ENCODE measurements at regions not wholly inside any gene's neighbourhood (a gene's known extent, or its start where the extent isn't known, plus 50 kb on each side); places are given as distances from the start of the nearest gene placed in this dataset.
"Not testable (repeated sequence)": the region's sequence is repeated elsewhere in the genome, so short reads cannot be mapped to it uniquely, and the experiment has no call there.

GRCh38 chr5:126115059-126115629 is 308.1 kb upstream of the GRAMD2B start:
- 48 to 56% methylated on average over 2 of the region's 2 CpGs for WGBS, 2 donors

GRCh38 chr5:126117044-126117443 is 306.2 kb upstream of the GRAMD2B start:
- Histone ChIP-seq H3K9me3 (ENCODE audit: control insufficient read depth, low read length) (no peaks in the 10 kb centered on the region), H3K36me3 (ENCODE audit: control insufficient read depth in 1 of 2, insufficient read depth in 2 of 2, low read length in 1 of 2) (no peaks in the 10 kb centered on the region), H3K27ac (ENCODE audit: low read depth in 1 of 2, low read length in 2 of 2) (no peak overlapping the region), H3K27me3 (ENCODE audit: control insufficient read depth in 1 of 2, insufficient read depth in 2 of 2, low read length in 1 of 2) (no peaks in the 10 kb centered on the region), H3K4me3 (ENCODE audit: low read length in 2 of 2) (no peak overlapping the region), H3K4me1 (ENCODE audit: control insufficient read depth in 1 of 2, insufficient read depth in 2 of 2, low read length in 2 of 2) (no peaks in the 10 kb centered on the region)
- intact Hi-C loops (cut with DNase I) = no loop called here
- 34 to 43% methylated on average over 1 of the region's 1 CpG for WGBS, 2 donors
- ATAC-seq (ENCODE audit: low FRiP score) (no peak), DNase-seq (no peak)

More at GRCh38 chr5:126115059-126115629, 308.1 kb upstream of the GRAMD2B start:
- Histone ChIP-seq H3K36me3 (ENCODE audit: control insufficient read depth in 1 of 2, insufficient read depth in 2 of 2, low read length in 1 of 2) (no peaks in the 10 kb centered on the region), H3K4me3 (ENCODE audit: low read length in 2 of 2) (no peak overlapping the region), H3K4me1 (ENCODE audit: control insufficient read depth in 1 of 2, insufficient read depth in 2 of 2, low read length in 2 of 2) (no peaks in the 10 kb centered on the region), H3K27me3 (ENCODE audit: control insufficient read depth in 1 of 2, insufficient read depth in 2 of 2, low read length in 1 of 2) (no peaks in the 10 kb centered on the region), H3K27ac (ENCODE audit: low read depth in 1 of 2, low read length in 2 of 2) (no peak overlapping the region), H3K9me3 (ENCODE audit: control insufficient read depth, low read length) (no peaks in the 10 kb centered on the region)
- intact Hi-C loops (cut with DNase I) = no loop called here
- DNase-seq = no peak
- no peak for ATAC-seq (ENCODE audit: low FRiP score)

GRCh38 chr5:126119887-126120442 is 303.2 kb upstream of the GRAMD2B start:
- Histone ChIP-seq H3K36me3 (ENCODE audit: control insufficient read depth in 1 of 2, insufficient read depth in 2 of 2, low read length in 1 of 2) (no peaks in the 10 kb centered on the region), H3K4me3 (ENCODE audit: low read length in 2 of 2) (no peak overlapping the region), H3K27ac (ENCODE audit: low read depth in 1 of 2, low read length in 2 of 2) (no peak overlapping the region), H3K4me1 (ENCODE audit: control insufficient read depth in 1 of 2, insufficient read depth in 2 of 2, low read length in 2 of 2) (no peaks in the 10 kb centered on the region), H3K27me3 (ENCODE audit: control insufficient read depth in 1 of 2, insufficient read depth in 2 of 2, low read length in 1 of 2) (no peaks in the 10 kb centered on the region), H3K9me3 (ENCODE audit: control insufficient read depth, low read length) (no peaks in the 10 kb centered on the region)
- DNase-seq = no peak
- intact Hi-C loops (cut with DNase I) = no loop called here
- no peak for ATAC-seq (ENCODE audit: low FRiP score)
- 90 to 92% methylated on average over 4 of the region's 4 CpGs for WGBS, 2 donors

GRCh38 chr5:126120939-126121338 is 302.3 kb upstream of the GRAMD2B start:
- no peaks in the 10 kb centered on the region for H3K4me1 ChIP-seq (ENCODE audit: control insufficient read depth in 1 of 2, insufficient read depth in 2 of 2, low read length in 2 of 2)
- no peak overlapping the region for H3K27ac ChIP-seq (ENCODE audit: low read depth in 1 of 2, low read length in 2 of 2)
- 86 to 91% methylated on average over 1 of the region's 1 CpG for WGBS, 2 donors
- H3K9me3 ChIP-seq (ENCODE audit: control insufficient read depth, low read length) = no peaks in the 10 kb centered on the region
- ATAC-seq (ENCODE audit: low FRiP score) (no peak), DNase-seq (no peak)
- H3K4me3 ChIP-seq (ENCODE audit: low read length in 2 of 2) = no peak overlapping the region
- H3K36me3 ChIP-seq (ENCODE audit: control insufficient read depth in 1 of 2, insufficient read depth in 2 of 2, low read length in 1 of 2) = no peaks in the 10 kb centered on the region
- H3K27me3 ChIP-seq (ENCODE audit: control insufficient read depth in 1 of 2, insufficient read depth in 2 of 2, low read length in 1 of 2) = no peaks in the 10 kb centered on the region
- intact Hi-C loops (cut with DNase I) = no loop called here

- H3K27me3 ChIP-seq (ENCODE audit: control insufficient read depth in 1 of 2, insufficient read depth in 2 of 2, low read length in 1 of 2) = no peaks in the 10 kb centered on the region
- WGBS, 2 donors = 67 to 70% methylated on average over 4 of the region's 4 CpGs
- DNase-seq = no peak
- H3K4me3 ChIP-seq (ENCODE audit: low read length in 2 of 2) = no peak overlapping the region
- no peaks in the 10 kb centered on the region for H3K9me3 ChIP-seq (ENCODE audit: control insufficient read depth, low read length)
- intact Hi-C loops (cut with DNase I) = no loop called here
- H3K27ac ChIP-seq (ENCODE audit: low read depth in 1 of 2, low read length in 2 of 2) = no peak overlapping the region
- no peaks in the 10 kb centered on the region for H3K36me3 ChIP-seq (ENCODE audit: control insufficient read depth in 1 of 2, insufficient read depth in 2 of 2, low read length in 1 of 2)
- no peaks in the 10 kb centered on the region for H3K4me1 ChIP-seq (ENCODE audit: control insufficient read depth in 1 of 2, insufficient read depth in 2 of 2, low read length in 2 of 2)
- ATAC-seq (ENCODE audit: low FRiP score) = no peak
These were observed 300.3 kb upstream of the GRAMD2B start for GRCh38 chr5:126122942-126123341.

GRCh38 chr5:126124706-126125345 is 298.4 kb upstream of the GRAMD2B start:
- no peak for DNase-seq
- H3K36me3 ChIP-seq (ENCODE audit: control insufficient read depth in 1 of 2, insufficient read depth in 2 of 2, low read length in 1 of 2) = no peaks in the 10 kb centered on the region
- H3K4me1 ChIP-seq (ENCODE audit: control insufficient read depth in 1 of 2, insufficient read depth in 2 of 2, low read length in 2 of 2) = no peaks in the 10 kb centered on the region
- WGBS, 2 donors = 31 to 40% methylated on average over 4 of the region's 4 CpGs
- no peaks in the 10 kb centered on the region for H3K9me3 ChIP-seq (ENCODE audit: control insufficient read depth, low read length)
- intact Hi-C loops (cut with DNase I) = no loop called here
- ATAC-seq (ENCODE audit: low FRiP score) = no peak
- no peak overlapping the region for H3K4me3 ChIP-seq (ENCODE audit: low read length in 2 of 2)
- no peak overlapping the region for H3K27ac ChIP-seq (ENCODE audit: low read depth in 1 of 2, low read length in 2 of 2)
- no peaks in the 10 kb centered on the region for H3K27me3 ChIP-seq (ENCODE audit: control insufficient read depth in 1 of 2, insufficient read depth in 2 of 2, low read length in 1 of 2)

- H3K36me3 ChIP-seq (ENCODE audit: control insufficient read depth in 1 of 2, insufficient read depth in 2 of 2, low read length in 1 of 2) = no peaks in the 10 kb centered on the region
- no peaks in the 10 kb centered on the region for H3K9me3 ChIP-seq (ENCODE audit: control insufficient read depth, low read length)
- no peaks in the 10 kb centered on the region for H3K27me3 ChIP-seq (ENCODE audit: control insufficient read depth in 1 of 2, insufficient read depth in 2 of 2, low read length in 1 of 2)
- no peak for ATAC-seq (ENCODE audit: low FRiP score)
- WGBS, 2 donors = 89 to 90% methylated on average over 2 of the region's 2 CpGs
- no peak overlapping the region for H3K4me3 ChIP-seq (ENCODE audit: low read length in 2 of 2)
- intact Hi-C loops (cut with DNase I) = no loop called here
- DNase-seq = no peak
- no peak overlapping the region for H3K27ac ChIP-seq (ENCODE audit: low read depth in 1 of 2, low read length in 2 of 2)
- no peaks in the 10 kb centered on the region for H3K4me1 ChIP-seq (ENCODE audit: control insufficient read depth in 1 of 2, insufficient read depth in 2 of 2, low read length in 2 of 2)
These were observed 297.8 kb upstream of the GRAMD2B start for GRCh38 chr5:126125407-126125806.

GRCh38 chr5:126126574-126126973 is 296.6 kb upstream of the GRAMD2B start:
- DNase-seq (no peak), ATAC-seq (ENCODE audit: low FRiP score) (no peak)
- no peaks in the 10 kb centered on the region for H3K9me3 ChIP-seq (ENCODE audit: control insufficient read depth, low read length)
- intact Hi-C loops (cut with DNase I) = no loop called here
- no peak overlapping the region for H3K27ac ChIP-seq (ENCODE audit: low read depth in 1 of 2, low read length in 2 of 2)
- WGBS, 2 donors = 84 to 88% methylated on average over 4 of the region's 4 CpGs
- H3K4me1 ChIP-seq (ENCODE audit: control insufficient read depth in 1 of 2, insufficient read depth in 2 of 2, low read length in 2 of 2) = no peaks in the 10 kb centered on the region
- no peaks in the 10 kb centered on the region for H3K27me3 ChIP-seq (ENCODE audit: control insufficient read depth in 1 of 2, insufficient read depth in 2 of 2, low read length in 1 of 2)
- no peaks in the 10 kb centered on the region for H3K36me3 ChIP-seq (ENCODE audit: control insufficient read depth in 1 of 2, insufficient read depth in 2 of 2, low read length in 1 of 2)
- no peak overlapping the region for H3K4me3 ChIP-seq (ENCODE audit: low read length in 2 of 2)

GRCh38 chr5:126127371-126127770 is 295.8 kb upstream of the GRAMD2B start:
- intact Hi-C loops (cut with DNase I); H3K27ac ChIP-seq (ENCODE audit: low read depth in 1 of 2, low read length in 2 of 2); DNase-seq; H3K36me3 ChIP-seq (ENCODE audit: control insufficient read depth in 1 of 2, insufficient read depth in 2 of 2, low read length in 1 of 2); H3K4me3 ChIP-seq (ENCODE audit: low read length in 2 of 2); H3K27me3 ChIP-seq (ENCODE audit: control insufficient read depth in 1 of 2, insufficient read depth in 2 of 2, low read length in 1 of 2); H3K4me1 ChIP-seq (ENCODE audit: control insufficient read depth in 1 of 2, insufficient read depth in 2 of 2, low read length in 2 of 2); ATAC-seq (ENCODE audit: low FRiP score); H3K9me3 ChIP-seq (ENCODE audit: control insufficient read depth, low read length): not testable (repeated sequence)
- 69 to 75% methylated on average over 2 of the region's 2 CpGs for WGBS, 2 donors
